ELR (cell line): ENCODE measurements at regions not wholly inside any gene's neighbourhood (a gene's known extent, or its start where the extent isn't known, plus 50 kb on each side); places are given as distances from the start of the nearest gene placed in this dataset.
A peak's percentile ranks its signal among the peaks of the same experiment; 100 is the strongest.

Experiments
- DNase-seq: peaks from one replicate; pipeline ENCODE4 v3.0.0-alpha.2; 2015; ENCODE audit warnings: low read depth

- DNase-seq, result peak; percentile 86
These were observed 181.0 kb upstream of the GPR12 start for GRCh38 chr13:26941345-26942174.

- DNase-seq, result no peak
These were observed 173.5 kb upstream of the GPR12 start for GRCh38 chr13:26934096-26934495.

- no peak for DNase-seq
These were observed 171.9 kb upstream of the GPR12 start for GRCh38 chr13:26932465-26932864.

GRCh38 chr13:26929971-26930730 lies 169.6 kb upstream of the GPR12 start:
- peak; percentile 74 for DNase-seq

GRCh38 chr13:26927511-26927910 lies 166.9 kb upstream of the GPR12 start:
- DNase-seq, result no peak

- no peak for DNase-seq
These were observed 165.8 kb upstream of the GPR12 start for GRCh38 chr13:26926371-26926770.

- peak; percentile 28 for DNase-seq
These were observed 163.4 kb upstream of the GPR12 start for GRCh38 chr13:26923824-26924605.

- no peak for DNase-seq
These were observed 161.3 kb upstream of the GPR12 start for GRCh38 chr13:26921918-26922317.

GRCh38 chr13:26920614-26921355 lies 160.2 kb upstream of the GPR12 start:
- DNase-seq, result no peak

- DNase-seq, result no peak
These were observed 159.1 kb upstream of the GPR12 start for GRCh38 chr13:26919732-26920131.

GRCh38 chr13:26919311-26919710 lies 158.7 kb upstream of the GPR12 start:
- DNase-seq, result peak; percentile 50

GRCh38 chr13:26914624-26915023 lies 154.0 kb upstream of the GPR12 start:
- no peak for DNase-seq

- no peak for DNase-seq
These were observed 153.6 kb upstream of the GPR12 start for GRCh38 chr13:26914148-26914547.

- no peak for DNase-seq
These were observed 150.3 kb upstream of the GPR12 start for GRCh38 chr13:26910754-26911465.

GRCh38 chr13:26909477-26909876 lies 148.9 kb upstream of the GPR12 start:
- DNase-seq, result no peak

- no peak for DNase-seq
These were observed 147.5 kb upstream of the GPR12 start for GRCh38 chr13:26908126-26908525.

- DNase-seq, result no peak
These were observed 138.6 kb upstream of the GPR12 start for GRCh38 chr13:26899202-26899601.

GRCh38 chr13:26897706-26898550 lies 137.3 kb upstream of the GPR12 start:
- DNase-seq, result no peak

GRCh38 chr13:26896986-26897668 lies 136.5 kb upstream of the GPR12 start:
- DNase-seq, result no peak
